Cardiac fibroblast (primary cell): ENCODE measurements at regions not wholly inside any gene's neighbourhood (a gene's known extent, or its start where the extent isn't known, plus 50 kb on each side); places are given as distances from the start of the nearest gene placed in this dataset.
"Not testable (repeated sequence)": the region's sequence is repeated elsewhere in the genome, so short reads cannot be mapped to it uniquely, and the experiment has no call there.

Source experiments
- DNase-seq, 2 donors: peaks; one replicate each; pipeline versions ENCODE4 v3.0.0 to v3.0.0-alpha.2; 2010; ENCODE audit warnings: low read depth in 2 of 2
- H3K4me3 ChIP-seq, 2 donors: replicated peaks in 1 of 2; 1 replicate in 1 of 2; 2 replicates in 1 of 2; pipeline ENCODE4 v1.5.1; 2011; ENCODE audit warnings: low read depth in 2 of 2, low read length in 2 of 2, mild to moderate bottlenecking in 2 of 2, moderate library complexity in 1 of 2
- TF ChIP-seq, protein P1 (sequence below): IDR thresholded peaks from one replicate; pipeline ENCODE4 v1.5.1; 2011; ENCODE audit warnings: low read depth, mild to moderate bottlenecking, low read length, inconsistent platforms

DNA sequence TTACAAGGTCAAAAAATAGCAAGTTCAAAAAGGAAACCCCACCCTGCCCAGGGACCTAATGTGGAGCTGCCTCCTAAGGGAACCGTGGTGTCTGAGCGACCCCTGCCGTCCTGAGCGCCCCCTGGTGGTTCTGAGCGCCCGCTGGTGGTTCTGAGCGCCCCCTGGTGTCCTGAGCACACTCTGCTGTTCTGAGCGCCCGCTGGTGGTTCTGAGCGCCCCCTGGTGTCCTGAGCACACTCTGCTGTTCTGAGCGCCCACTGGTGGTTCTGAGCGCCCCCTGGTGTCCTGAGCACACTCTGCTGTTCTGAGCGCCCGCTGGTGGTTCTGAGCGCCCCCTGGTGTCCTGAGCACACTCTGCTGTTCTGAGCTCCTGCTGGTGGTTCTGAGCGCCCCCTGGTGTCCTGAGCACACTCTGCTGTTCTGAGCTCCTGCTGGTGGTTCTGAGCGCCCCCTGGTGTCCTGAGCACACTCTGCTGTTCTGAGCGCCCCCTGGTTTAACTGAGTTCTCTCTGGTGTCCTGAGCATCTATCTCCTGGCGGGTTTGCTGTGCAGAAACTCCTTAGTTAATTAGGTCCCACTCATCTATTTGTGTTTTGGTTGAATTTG, 1137.5 kb downstream of the TMEM121 start:
- not testable (repeated sequence) for DNase-seq, H3K4me3 ChIP-seq
- TF ChIP-seq, protein P1, sequence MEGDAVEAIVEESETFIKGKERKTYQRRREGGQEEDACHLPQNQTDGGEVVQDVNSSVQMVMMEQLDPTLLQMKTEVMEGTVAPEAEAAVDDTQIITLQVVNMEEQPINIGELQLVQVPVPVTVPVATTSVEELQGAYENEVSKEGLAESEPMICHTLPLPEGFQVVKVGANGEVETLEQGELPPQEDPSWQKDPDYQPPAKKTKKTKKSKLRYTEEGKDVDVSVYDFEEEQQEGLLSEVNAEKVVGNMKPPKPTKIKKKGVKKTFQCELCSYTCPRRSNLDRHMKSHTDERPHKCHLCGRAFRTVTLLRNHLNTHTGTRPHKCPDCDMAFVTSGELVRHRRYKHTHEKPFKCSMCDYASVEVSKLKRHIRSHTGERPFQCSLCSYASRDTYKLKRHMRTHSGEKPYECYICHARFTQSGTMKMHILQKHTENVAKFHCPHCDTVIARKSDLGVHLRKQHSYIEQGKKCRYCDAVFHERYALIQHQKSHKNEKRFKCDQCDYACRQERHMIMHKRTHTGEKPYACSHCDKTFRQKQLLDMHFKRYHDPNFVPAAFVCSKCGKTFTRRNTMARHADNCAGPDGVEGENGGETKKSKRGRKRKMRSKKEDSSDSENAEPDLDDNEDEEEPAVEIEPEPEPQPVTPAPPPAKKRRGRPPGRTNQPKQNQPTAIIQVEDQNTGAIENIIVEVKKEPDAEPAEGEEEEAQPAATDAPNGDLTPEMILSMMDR: peak; percentile 40

DNA sequence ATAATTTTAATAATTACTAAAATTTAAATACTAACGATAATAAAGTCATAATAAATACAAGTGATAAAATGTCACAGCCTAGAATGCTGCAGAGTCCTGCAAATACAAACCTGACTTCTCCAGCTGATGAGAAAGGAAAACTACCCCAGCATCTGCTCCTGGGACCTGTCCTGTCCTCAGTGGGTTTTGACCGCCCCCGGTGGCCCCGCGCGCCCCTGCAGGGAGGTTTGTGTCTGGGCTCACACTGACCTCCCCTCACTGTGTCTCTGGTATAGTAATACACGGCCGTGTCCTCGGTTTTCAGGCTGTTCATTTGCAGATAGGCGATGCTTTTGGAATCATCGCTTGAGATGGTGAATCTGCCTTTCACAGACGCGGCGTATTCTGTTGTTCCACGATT, 1139.4 kb downstream of the TMEM121 start:
- no peak for DNase-seq
- H3K4me3 ChIP-seq: no peak overlapping the region
- TF ChIP-seq, protein P1: no peak

DNA sequence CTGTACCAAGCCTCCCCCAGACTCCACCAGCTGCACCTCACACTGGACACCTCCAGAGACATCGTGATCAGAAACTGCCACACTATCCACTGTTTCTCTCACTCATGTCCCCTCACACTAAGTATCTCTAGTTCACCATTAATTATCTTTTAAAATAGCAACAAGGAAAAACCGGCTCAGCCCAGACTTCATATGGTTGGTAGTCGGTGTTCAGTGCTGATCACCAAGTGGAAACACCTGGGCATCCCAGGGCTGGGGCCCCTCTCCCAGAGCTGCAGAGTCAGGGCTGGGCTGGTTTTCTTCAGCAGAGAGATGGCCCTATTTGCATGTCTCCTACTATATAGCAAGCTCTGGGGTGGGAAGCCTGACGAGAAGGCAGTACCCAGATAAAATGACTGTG, 1140.0 kb downstream of the TMEM121 start:
- TF ChIP-seq, protein P1: no peak
- DNase-seq: no peak
- H3K4me3 ChIP-seq: no peak overlapping the region

DNA sequence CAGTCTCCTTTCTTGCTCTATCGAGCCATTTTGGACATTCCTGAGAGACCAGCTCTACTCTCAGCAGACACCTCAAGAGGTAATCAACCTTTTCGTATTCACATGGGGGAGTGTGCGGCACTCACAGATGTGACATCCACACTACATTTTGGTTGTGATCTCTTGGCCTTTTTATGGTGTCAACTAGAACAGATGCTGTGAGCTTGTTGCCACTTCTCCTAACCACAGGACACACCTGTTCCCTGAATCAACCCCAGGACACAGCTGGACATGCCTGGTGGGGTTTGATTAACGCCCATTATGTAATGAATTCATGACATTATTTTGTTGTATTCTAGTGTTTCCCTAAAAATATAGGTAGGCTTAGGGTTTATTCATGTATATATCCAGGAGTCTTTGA, 1143.6 kb downstream of the TMEM121 start:
- TF ChIP-seq, protein P1: no peak
- DNase-seq: no peak
- no peak overlapping the region for H3K4me3 ChIP-seq

DNA sequence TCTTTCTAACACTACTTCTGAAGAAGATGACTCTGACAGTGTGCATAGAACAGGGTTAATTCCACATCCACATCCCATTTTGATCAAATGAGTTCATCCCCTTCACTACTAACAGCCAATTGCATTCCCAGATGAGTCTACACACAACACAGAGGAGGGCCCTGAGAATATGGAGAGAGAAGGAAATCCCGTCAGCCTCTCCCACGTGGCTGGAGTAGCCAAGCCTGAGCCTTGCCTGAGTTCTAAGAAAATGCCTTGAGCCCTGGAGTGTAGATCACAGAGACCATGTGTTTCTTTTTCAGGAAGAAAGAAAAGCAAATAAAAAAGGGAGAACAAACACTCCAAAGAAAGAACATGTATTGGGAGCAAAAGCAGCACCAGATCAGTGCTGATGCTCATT, 1147.7 kb downstream of the TMEM121 start:
- not testable (repeated sequence) for H3K4me3 ChIP-seq, DNase-seq

DNA sequence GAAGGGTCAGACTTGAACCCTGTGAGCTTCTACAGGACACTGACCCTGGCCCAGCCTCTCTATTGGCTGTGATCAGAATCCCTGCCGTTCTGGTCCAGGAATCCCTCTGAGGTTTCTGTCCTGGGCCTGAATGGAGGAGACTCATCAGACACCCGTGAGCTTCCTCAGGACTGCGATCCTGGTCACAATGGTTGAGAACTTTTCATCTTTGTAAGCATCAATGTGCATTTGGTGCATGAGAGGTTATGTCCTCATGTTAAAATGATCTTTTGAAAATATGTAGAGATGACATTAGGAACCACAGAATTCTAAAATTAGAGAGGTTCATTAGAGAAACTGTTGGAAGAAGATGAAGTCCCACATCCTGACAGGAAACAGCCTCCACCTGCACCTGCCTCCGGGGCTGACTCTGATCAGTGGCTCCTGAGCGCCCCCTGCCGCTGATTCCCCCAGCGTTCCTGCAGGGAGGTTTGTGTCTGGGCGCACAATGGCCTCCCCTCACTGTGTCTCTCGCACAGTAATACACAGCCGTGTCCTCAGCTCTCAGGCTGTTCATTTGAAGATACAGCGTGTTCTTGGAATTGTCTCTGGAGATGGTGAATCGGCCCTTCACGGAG, 1148.2 kb downstream of the TMEM121 start:
- DNase-seq, H3K4me3 ChIP-seq: not testable (repeated sequence)

DNA sequence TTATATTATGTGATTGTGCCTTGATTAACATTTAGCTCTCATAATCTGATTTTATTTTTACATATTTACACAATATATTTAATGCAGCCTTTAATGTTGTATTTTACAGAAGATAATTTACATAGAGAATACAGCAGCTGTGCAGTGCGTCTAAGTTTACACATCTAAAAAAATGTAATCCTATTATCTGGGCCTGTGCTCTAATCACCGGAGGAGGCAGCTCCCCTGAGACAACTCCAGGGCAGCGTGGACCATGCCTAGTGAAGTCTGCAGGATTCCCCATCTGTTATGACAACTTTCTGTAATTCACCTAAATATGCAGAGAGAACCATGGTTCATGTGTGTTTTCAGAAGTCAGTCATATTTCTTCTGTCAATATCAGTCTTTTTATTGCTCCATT, 1149.3 kb downstream of the TMEM121 start:
- not testable (repeated sequence) for DNase-seq, H3K4me3 ChIP-seq

DNA sequence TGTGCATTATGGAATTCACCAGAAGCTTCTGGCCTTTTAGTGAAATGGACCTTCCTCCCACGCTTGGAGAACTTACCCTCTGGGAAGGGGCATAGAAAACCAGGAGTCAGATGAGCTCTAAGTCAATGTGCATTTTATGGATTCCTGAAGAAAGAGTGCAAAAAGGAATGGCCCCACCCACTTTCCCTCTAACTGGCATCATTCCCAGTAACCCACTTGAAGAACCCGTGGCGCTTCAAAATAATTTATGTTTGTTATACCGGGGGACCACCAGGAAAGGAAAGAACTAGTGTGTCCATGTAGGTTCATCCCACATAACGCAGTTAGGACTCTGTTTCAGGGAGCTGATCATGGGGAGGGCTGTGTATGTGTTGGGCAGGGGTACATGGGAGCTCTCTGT, 1153.4 kb downstream of the TMEM121 start:
- TF ChIP-seq, protein P1: no peak
- H3K4me3 ChIP-seq: no peak overlapping the region
- no peak for DNase-seq
